Astrocyte (in vitro differentiated cells and primary cell): ENCODE measurements at regions not wholly inside any gene's neighbourhood (a gene's known extent, or its start where the extent isn't known, plus 50 kb on each side); places are given as distances from the start of the nearest gene placed in this dataset.

Experiments
- DNase-seq: peaks from one replicate; pipeline ENCODE4 v3.0.0-alpha.2; 2010; ENCODE audit warnings: low read depth
- FAIRE-seq: peaks from 2 replicates; lab custom pipeline; 2011; peaks lifted over from hg19 to GRCh38; lab: Jason Lieb, UNC
- H2AFZ ChIP-seq: 2 replicates; pipeline ENCODE4 v1.6.0; 2012; ENCODE audit warnings: low read depth, low read length, inconsistent platforms
- H3K27ac ChIP-seq: 2 replicates; pipeline ENCODE4 v1.5.1; 2011; ENCODE audit warnings: low read depth, low read length, inconsistent platforms
- H3K27me3 ChIP-seq: 2 replicates; pipeline ENCODE4 v1.6.0; 2011; ENCODE audit warnings: low read length, inconsistent platforms; ENCODE audit not compliant: insufficient read depth
- H3K36me3 ChIP-seq: 2 replicates; pipeline ENCODE4 v1.5.1; 2011; ENCODE audit warnings: low read length, inconsistent platforms; ENCODE audit not compliant: insufficient read depth
- H3K4me1 ChIP-seq: 2 replicates; pipeline ENCODE4 v1.5.1; 2011; ENCODE audit warnings: low read length, inconsistent platforms; ENCODE audit not compliant: insufficient read depth
- H3K4me2 ChIP-seq: 2 replicates; pipeline ENCODE4 v1.6.0; 2012; ENCODE audit warnings: low read length, inconsistent platforms
- H3K4me3 ChIP-seq: 2 replicates; pipeline ENCODE4 v1.5.1; 2011; ENCODE audit warnings: low read depth, mild to moderate bottlenecking, low read length, inconsistent platforms; ENCODE audit not compliant: insufficient read depth
- H3K79me2 ChIP-seq: 2 replicates; pipeline ENCODE4 v1.6.0; 2012; ENCODE audit warnings: mild to moderate bottlenecking, low read length, inconsistent platforms; ENCODE audit not compliant: insufficient read depth
- H3K9ac ChIP-seq: 2 replicates; pipeline ENCODE4 v1.6.0; 2012; ENCODE audit warnings: mild to moderate bottlenecking, low read length, inconsistent platforms
- H3K9me3 ChIP-seq: 2 replicates; pipeline ENCODE4 v1.5.1; 2012; ENCODE audit warnings: low read depth, mild to moderate bottlenecking, low read length, inconsistent platforms; ENCODE audit not compliant: insufficient read depth
- H4K20me1 ChIP-seq: 2 replicates; pipeline ENCODE4 v1.6.0; 2012; ENCODE audit warnings: low read length, inconsistent platforms; ENCODE audit not compliant: insufficient read depth
- H3K27ac Mint-ChIP-seq: one replicate; pipeline ENCODE4 v1.8.0; 2021; ENCODE audit warnings: mild to moderate bottlenecking, mixed read lengths; ENCODE audit not compliant: unreplicated experiment
- H3K27me3 Mint-ChIP-seq: one replicate; pipeline ENCODE4 v1.8.0; 2021; ENCODE audit warnings: low read depth, mixed read lengths; ENCODE audit not compliant: unreplicated experiment
- H3K36me3 Mint-ChIP-seq: one replicate; pipeline ENCODE4 v1.8.0; 2021; ENCODE audit warnings: low read depth, mixed read lengths; ENCODE audit not compliant: unreplicated experiment
- H3K4me1 Mint-ChIP-seq: one replicate; pipeline ENCODE4 v1.8.0; 2021; ENCODE audit warnings: low read depth, mixed read lengths; ENCODE audit not compliant: unreplicated experiment
- H3K4me3 Mint-ChIP-seq: one replicate; pipeline ENCODE4 v1.8.0; 2021; ENCODE audit warnings: mild to moderate bottlenecking, moderate library complexity, mixed read lengths; ENCODE audit not compliant: unreplicated experiment
- H3K9me3 Mint-ChIP-seq: one replicate; pipeline ENCODE4 v1.8.0; 2021; ENCODE audit warnings: mild to moderate bottlenecking, mixed read lengths; ENCODE audit not compliant: unreplicated experiment
- CTCF ChIP-seq: IDR thresholded peaks from 2 replicates; pipeline ENCODE4 v1.5.1; 2011; ENCODE audit warnings: low read depth, mild to moderate bottlenecking, inconsistent platforms, low read length, moderate library complexity; ENCODE audit not compliant: insufficient read depth
- EZH2 ChIP-seq: IDR thresholded peaks from 2 replicates; pipeline ENCODE4 v1.6.1; 2012; ENCODE audit warnings: mild to moderate bottlenecking, low read length, inconsistent platforms; ENCODE audit not compliant: insufficient read depth

DNA sequence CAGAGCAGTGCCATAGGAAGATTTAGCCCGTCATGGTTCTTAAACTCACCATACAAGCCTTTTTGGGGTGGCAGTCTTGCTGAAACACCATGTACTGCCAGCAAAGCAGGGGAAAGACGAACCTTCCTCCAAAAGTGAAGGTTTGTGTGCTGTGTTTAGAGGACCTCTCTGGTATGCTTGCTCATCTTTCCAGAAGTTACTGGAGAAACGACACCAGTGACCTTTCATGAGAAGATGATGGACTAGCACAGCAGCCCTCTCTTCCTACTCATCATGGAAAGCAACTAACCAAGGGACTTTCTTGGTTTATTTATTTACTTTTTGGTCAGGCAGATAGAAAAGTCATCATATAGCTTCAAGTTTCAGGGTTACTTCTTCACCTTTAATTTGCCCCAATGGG, 247.4 kb downstream of the PTEN start:
- no peaks in the 10 kb centered on the region for H3K9me3 Mint-ChIP-seq
- H3K4me1 ChIP-seq = peaks cover 10% of the 10 kb centered on the region
- no peak overlapping the region for H3K4me3 Mint-ChIP-seq
- H3K9ac ChIP-seq = no peak overlapping the region
- peak overlapping the region; percentile 6 for H2AFZ ChIP-seq
- peak overlapping the region; percentile 53 for H3K27ac ChIP-seq
- DNase-seq = no peak
- H4K20me1 ChIP-seq = no peaks in the 10 kb centered on the region
- H3K27me3 ChIP-seq = no peaks in the 10 kb centered on the region
- no peaks in the 10 kb centered on the region for H3K79me2 ChIP-seq
- FAIRE-seq = no peak
- no peak overlapping the region for H3K27ac Mint-ChIP-seq
- H3K9me3 ChIP-seq = no peaks in the 10 kb centered on the region
- H3K36me3 Mint-ChIP-seq = no peaks in the 10 kb centered on the region
- no peaks in the 10 kb centered on the region for H3K36me3 ChIP-seq
- TF ChIP-seq CTCF = no peak
- no peak for TF ChIP-seq EZH2
- no peaks in the 10 kb centered on the region for H3K27me3 Mint-ChIP-seq
- peak overlapping the region; percentile 64 for H3K4me2 ChIP-seq
- H3K4me1 Mint-ChIP-seq = peaks cover 17% of the 10 kb centered on the region
- no peak overlapping the region for H3K4me3 ChIP-seq

GRCh38 chr10:88111294-88111693, 247.9 kb downstream of the PTEN start:
- no peak overlapping the region for H3K4me2 ChIP-seq
- H3K79me2 ChIP-seq = no peaks in the 10 kb centered on the region
- no peak overlapping the region for H3K4me3 ChIP-seq
- no peaks in the 10 kb centered on the region for H3K9me3 ChIP-seq
- TF ChIP-seq EZH2 (no peak), CTCF (no peak)
- no peaks in the 10 kb centered on the region for H4K20me1 ChIP-seq
- Mint-ChIP-seq H3K9me3 (no peaks in the 10 kb centered on the region), H3K36me3 (no peaks in the 10 kb centered on the region), H3K4me3 (no peak overlapping the region), H3K27ac (no peak overlapping the region), H3K27me3 (no peaks in the 10 kb centered on the region), H3K4me1 (peaks cover 17% of the 10 kb centered on the region)
- no peak overlapping the region for H2AFZ ChIP-seq
- peaks cover 12% of the 10 kb centered on the region for H3K4me1 ChIP-seq
- no peak overlapping the region for H3K9ac ChIP-seq
- FAIRE-seq (no peak), DNase-seq (no peak)
- H3K27ac ChIP-seq = no peak overlapping the region
- no peaks in the 10 kb centered on the region for H3K36me3 ChIP-seq
- H3K27me3 ChIP-seq = no peaks in the 10 kb centered on the region

DNA sequence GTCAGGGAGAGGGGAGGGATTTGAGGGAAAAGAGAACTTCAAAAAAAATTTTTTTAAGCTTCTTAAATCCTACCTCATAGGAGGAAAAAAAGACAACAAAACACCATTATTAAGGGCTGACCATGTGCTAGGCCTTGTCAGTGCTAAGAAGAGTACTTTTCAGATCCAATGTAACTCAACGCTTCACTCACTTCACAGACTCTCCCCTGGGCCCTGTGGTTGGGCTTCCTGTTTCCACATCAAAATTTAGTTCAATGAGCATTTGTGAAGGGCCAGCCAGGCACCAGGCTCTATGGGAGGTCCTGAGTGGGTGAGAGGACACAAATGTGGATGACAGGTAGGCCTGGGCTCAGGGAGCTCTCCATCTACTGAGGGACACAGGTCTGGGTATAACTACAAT, 249.8 kb downstream of the PTEN start:
- no peak overlapping the region for H2AFZ ChIP-seq
- peaks cover 22% of the 10 kb centered on the region for H3K4me1 ChIP-seq
- peaks cover 17% of the 10 kb centered on the region for H3K4me1 Mint-ChIP-seq
- H3K79me2 ChIP-seq = no peaks in the 10 kb centered on the region
- H3K4me3 ChIP-seq = no peak overlapping the region
- no peaks in the 10 kb centered on the region for H3K27me3 Mint-ChIP-seq
- H3K27ac Mint-ChIP-seq = no peak overlapping the region
- no peaks in the 10 kb centered on the region for H3K36me3 ChIP-seq
- H3K27me3 ChIP-seq = no peaks in the 10 kb centered on the region
- no peak overlapping the region for H3K9ac ChIP-seq
- no peak for DNase-seq
- H3K4me3 Mint-ChIP-seq = no peak overlapping the region
- H4K20me1 ChIP-seq = no peaks in the 10 kb centered on the region
- no peak overlapping the region for H3K27ac ChIP-seq
- H3K9me3 ChIP-seq = no peaks in the 10 kb centered on the region
- no peaks in the 10 kb centered on the region for H3K9me3 Mint-ChIP-seq
- no peak overlapping the region for H3K4me2 ChIP-seq
- no peak for FAIRE-seq
- H3K36me3 Mint-ChIP-seq = no peaks in the 10 kb centered on the region
- TF ChIP-seq EZH2 (no peak), CTCF (no peak)
